ENCODE measurements at regions not wholly inside any gene's neighbourhood (a gene's known extent, or its start where the extent isn't known, plus 50 kb on each side); places are given as distances from the start of the nearest gene placed in this dataset.

DNA sequence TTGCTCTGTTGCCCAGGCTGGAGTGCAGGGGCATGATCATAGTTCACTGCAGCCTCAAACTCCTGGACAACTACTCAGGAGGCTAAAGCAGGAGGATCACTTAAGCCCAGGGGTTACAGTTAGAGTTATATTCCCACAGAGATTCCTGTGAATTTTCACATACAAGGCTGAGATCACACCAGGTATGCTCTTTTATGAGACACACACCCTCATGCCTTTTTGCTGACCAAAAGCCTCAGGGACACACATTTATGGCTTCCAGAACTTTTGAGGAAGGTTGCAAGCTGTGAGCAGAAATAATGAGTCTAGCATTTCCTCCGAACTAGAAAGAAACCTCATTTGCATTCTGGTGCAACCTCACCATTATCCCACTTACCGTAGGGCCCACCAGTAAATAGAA lies 370.5 kb upstream of the ARID1B start:
- H3K36me3 ChIP-seq = no peaks in the 10 kb centered on the region
- no peak for TF ChIP-seq CTCF (IDR thresholded peaks at IDR 0.05; ENCODE audit: low read depth, low read length)
- H3K9me3 ChIP-seq = no peaks in the 10 kb centered on the region
- H3K4me3 ChIP-seq (ENCODE audit: low read depth, low read length) = no peak overlapping the region
- H3K4me1 ChIP-seq = 0 out of 2 replicates have a peak, but pooled peaks cover 4% of the 10 kb centered on the region
- DNase-seq = no peak
- H3K27me3 ChIP-seq = no peaks in the 10 kb centered on the region

GRCh38 chr6:156406099-156406498 lies 371.1 kb upstream of the ARID1B start:
- Histone ChIP-seq H3K4me3 (ENCODE audit: low read depth, low read length) (no peak overlapping the region), H3K9me3 (no peaks in the 10 kb centered on the region), H3K4me1 (no peaks in the 10 kb centered on the region), H3K27me3 (no peaks in the 10 kb centered on the region), H3K36me3 (no peaks in the 10 kb centered on the region)
- TF ChIP-seq CTCF (IDR thresholded peaks at IDR 0.05; ENCODE audit: low read depth, low read length) = no peak
- no peak for DNase-seq

- Histone ChIP-seq H3K36me3 (no peaks in the 10 kb centered on the region), H3K4me3 (ENCODE audit: low read depth, low read length) (no peak overlapping the region), H3K4me1 (no peaks in the 10 kb centered on the region), H3K9me3 (no peaks in the 10 kb centered on the region), H3K27me3 (no peaks in the 10 kb centered on the region)
- TF ChIP-seq CTCF (IDR thresholded peaks at IDR 0.05; ENCODE audit: low read depth, low read length) = no peak
- DNase-seq = no peak
Observed at GRCh38 chr6:156402628-156403027, 374.6 kb upstream of the ARID1B start.

DNA sequence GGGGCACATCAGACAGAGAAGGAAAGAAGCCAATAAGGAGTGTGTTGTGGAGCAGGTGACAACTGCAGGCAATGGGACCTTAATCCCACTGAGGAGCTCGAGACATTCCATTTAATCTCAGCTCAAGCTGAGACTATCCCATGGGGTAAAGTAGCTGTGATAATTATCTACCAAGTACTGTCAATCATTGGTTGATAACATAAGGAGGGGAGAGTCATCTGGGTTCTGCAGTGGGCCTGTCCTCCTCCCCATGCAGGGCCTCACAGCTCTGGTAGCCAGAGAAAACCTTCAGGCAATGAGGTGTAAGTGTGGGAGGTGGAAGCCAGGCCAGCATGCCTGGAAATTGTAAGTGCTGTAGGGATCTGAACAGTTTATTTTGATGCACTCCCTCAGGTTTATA lies 375.0 kb upstream of the ARID1B start:
- no peak for TF ChIP-seq CTCF (IDR thresholded peaks at IDR 0.05; ENCODE audit: low read depth, low read length)
- no peaks in the 10 kb centered on the region for H3K4me1 ChIP-seq
- no peak overlapping the region for H3K4me3 ChIP-seq (ENCODE audit: low read depth, low read length)
- DNase-seq = no peak
- H3K9me3 ChIP-seq = no peaks in the 10 kb centered on the region
- no peaks in the 10 kb centered on the region for H3K27me3 ChIP-seq
- H3K36me3 ChIP-seq = no peaks in the 10 kb centered on the region

DNA sequence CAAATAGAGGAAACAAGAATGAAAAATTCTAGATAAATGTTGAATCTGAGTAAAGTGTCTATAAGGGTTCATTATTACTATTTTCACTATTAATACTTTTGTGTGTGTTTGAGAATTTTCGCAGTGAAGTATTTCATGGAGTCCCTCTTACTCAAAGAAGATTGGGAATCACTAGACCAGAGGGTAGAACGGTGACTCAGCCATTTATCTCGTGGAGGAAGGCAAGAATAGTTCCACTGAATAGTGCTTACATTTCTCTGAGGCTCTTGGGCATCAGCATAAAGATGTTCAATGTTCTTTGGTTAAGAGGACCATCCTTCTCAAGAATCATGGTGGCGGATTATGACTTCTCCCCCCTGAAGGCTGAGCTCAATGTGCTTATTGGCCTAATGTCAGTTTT lies 376.7 kb upstream of the ARID1B start:
- no peak for DNase-seq

DNA sequence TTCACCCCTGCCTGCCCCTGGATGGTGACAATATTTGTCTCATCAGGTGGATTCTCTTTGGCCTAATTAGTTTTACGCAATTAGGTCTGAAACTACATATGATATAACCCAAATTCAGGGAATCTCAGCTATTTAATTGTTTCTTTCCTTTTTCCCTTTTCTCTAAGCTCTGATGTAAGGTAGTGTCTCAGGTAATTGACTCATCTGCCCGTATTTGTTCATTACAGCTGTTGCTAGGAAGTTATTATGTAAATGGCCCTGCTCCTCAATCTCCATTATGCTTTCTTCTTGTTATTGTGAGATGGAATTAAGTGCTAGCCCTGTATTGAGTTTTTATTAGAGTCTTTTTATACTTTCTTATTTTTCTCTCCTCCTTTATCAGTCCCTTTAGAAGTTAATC lies 378.2 kb upstream of the ARID1B start:
- H3K4me1 ChIP-seq = no peaks in the 10 kb centered on the region
- H3K36me3 ChIP-seq = no peaks in the 10 kb centered on the region
- no peaks in the 10 kb centered on the region for H3K27me3 ChIP-seq
- H3K4me3 ChIP-seq (ENCODE audit: low read depth, low read length) = no peak overlapping the region
- no peaks in the 10 kb centered on the region for H3K9me3 ChIP-seq
- no peak for TF ChIP-seq CTCF (IDR thresholded peaks at IDR 0.05; ENCODE audit: low read depth, low read length)
- DNase-seq = no peak

More for the DNA sequence above, 376.7 kb upstream of the ARID1B start:
- TF ChIP-seq CTCF (IDR thresholded peaks at IDR 0.05; ENCODE audit: low read depth, low read length) = no peak
- Histone ChIP-seq H3K36me3 (no peaks in the 10 kb centered on the region), H3K27me3 (no peaks in the 10 kb centered on the region), H3K4me1 (no peaks in the 10 kb centered on the region), H3K9me3 (no peaks in the 10 kb centered on the region), H3K4me3 (ENCODE audit: low read depth, low read length) (no peak overlapping the region)

Measured in BE2C (cell line).